CD4-positive, alpha-beta T cell (primary cell): ENCODE measurements at regions not wholly inside any gene's neighbourhood (a gene's known extent, or its start where the extent isn't known, plus 50 kb on each side); places are given as distances from the start of the nearest gene placed in this dataset.

Experiments
- ATAC-seq: fragments of 200-7000 bp; cut with Tn5 transposase; one replicate; pipeline ENCODE4 v1.10.0; 2022; ENCODE audit warnings: mild to moderate bottlenecking; ENCODE audit not compliant: poor library complexity
- CTCF ChIA-PET: fragments of 350-600 bp; sonication (Branson Sonifier 250); formaldehyde crosslinking; loops from one replicate; lab custom pipeline; 2021; ENCODE audit warnings: antibody characterized with exemption, inconsistent platforms; lab: Charles Lee
- POLR2A ChIA-PET: fragments of 350-600 bp; sonication (Branson Sonifier 250); formaldehyde crosslinking; loops from one replicate; lab custom pipeline; 2021; ENCODE audit warnings: antibody characterized with exemption, inconsistent platforms; lab: Charles Lee
- DNase-seq, 14 experiments: peaks; one replicate each; pipeline ENCODE4 v3.0.0-alpha.2; 2013 to 2020; ENCODE audit warnings: mixed read lengths in 2 of 14
- H3K27ac ChIP-seq, 2 donors: one replicate each; pipeline versions ENCODE4 v1.5.1 to v1.7.0; 2013; ENCODE audit warnings: low read length in 2 of 2, low read depth in 1 of 2, mild to moderate bottlenecking in 1 of 2
- H3K27me3 ChIP-seq, 2 experiments: 1 replicate in 1 of 2; 2 replicates in 1 of 2; pipeline versions ENCODE4 v1.6.1 to v1.7.0; 2013; ENCODE audit warnings: low read length in 2 of 2, control low read depth in 1 of 2, mild to moderate bottlenecking in 1 of 2, moderate library complexity in 1 of 2; ENCODE audit not compliant: insufficient read depth in 2 of 2, control insufficient read depth in 1 of 2
- H3K36me3 ChIP-seq: one replicate; pipeline ENCODE4 v1.6.1; 2013; ENCODE audit warnings: low read length, control low read depth; ENCODE audit not compliant: insufficient read depth
- H3K4me1 ChIP-seq: one replicate; pipeline ENCODE4 v1.6.1; 2013; ENCODE audit warnings: low read length, control low read depth; ENCODE audit not compliant: insufficient read depth
- H3K4me3 ChIP-seq: one replicate; pipeline ENCODE4 v1.5.1; 2013; ENCODE audit warnings: mild to moderate bottlenecking, low read length, moderate library complexity
- H3K9me3 ChIP-seq, 2 experiments: 1 replicate in 1 of 2; 2 replicates in 1 of 2; pipeline versions ENCODE4 v1.6.1 to v1.7.0; 2013; ENCODE audit warnings: low read length in 2 of 2, mild to moderate bottlenecking in 2 of 2, control low read depth in 1 of 2, moderate library complexity in 1 of 2; ENCODE audit not compliant: control insufficient read depth in 1 of 2, insufficient read depth in 1 of 2
- H3K27ac Mint-ChIP-seq: one replicate; pipeline ENCODE4 v1.8.0; 2020; ENCODE audit warnings: mixed read lengths
- H3K27me3 Mint-ChIP-seq: one replicate; pipeline ENCODE4 v1.8.0; 2021; ENCODE audit warnings: mixed read lengths
- H3K36me3 Mint-ChIP-seq: one replicate; pipeline ENCODE4 v1.8.0; 2021; ENCODE audit warnings: low read depth, mixed read lengths
- H3K4me1 Mint-ChIP-seq: one replicate; pipeline ENCODE4 v1.8.0; 2021; ENCODE audit warnings: low read depth, mixed read lengths
- H3K4me3 Mint-ChIP-seq: one replicate; pipeline ENCODE4 v1.8.0; 2020; ENCODE audit warnings: mild to moderate bottlenecking, mixed read lengths
- H3K9me3 Mint-ChIP-seq: one replicate; pipeline ENCODE4 v1.8.0; 2020; ENCODE audit warnings: mixed read lengths
- CTCF ChIP-seq: fragments of 200-600 bp; IDR thresholded peaks from one replicate; pipeline ENCODE4 v1.8.0; 2022; ENCODE audit warnings: antibody characterized with exemption, mild to moderate bottlenecking
- intact Hi-C, 2 experiments: fragments of 100-400 bp; cut with DNase I in 1 of 2; cut with micrococcal nuclease in 1 of 2; formaldehyde crosslinking; loops; one replicate each; pipeline versions ENCODE4 v1.15.1 to v1.9.0; 2023 to 2025; cut with DNase I, micrococcal nuclease

- no peak for TF ChIP-seq CTCF
- H3K4me3 Mint-ChIP-seq, result no peak overlapping the region
- H3K27ac Mint-ChIP-seq, result no peak overlapping the region
- peaks cover 6% of the 10 kb centered on the region for H3K27me3 Mint-ChIP-seq
- Histone ChIP-seq H3K36me3 (no peaks in the 10 kb centered on the region), H3K27me3 (peaks cover 0 to 3% of the 10 kb centered on the region in 2 experiments), H3K4me3 (no peak overlapping the region), H3K27ac (no peak overlapping the region), H3K9me3 (peaks cover 0 to 6% of the 10 kb centered on the region in 2 experiments), H3K4me1 (no peaks in the 10 kb centered on the region)
- ChIA-PET CTCF (no interaction called here), POLR2A (no interaction called here)
- H3K4me1 Mint-ChIP-seq, result no peaks in the 10 kb centered on the region
- no peak for ATAC-seq
- no peak for DNase-seq
- H3K9me3 Mint-ChIP-seq, result peaks cover 2% of the 10 kb centered on the region
- no peaks in the 10 kb centered on the region for H3K36me3 Mint-ChIP-seq
- intact Hi-C loops, result no loop called here
Observed at GRCh38 chr3:72036899-72037298, 252.0 kb upstream of the PROK2 start.

- POLR2A ChIA-PET, result no interaction called here
- intact Hi-C loops, result no loop called here
- no peak for TF ChIP-seq CTCF
- peaks cover 0 to 3% of the 10 kb centered on the region in 2 experiments for H3K27me3 ChIP-seq
- Mint-ChIP-seq H3K27ac (no peak overlapping the region), H3K36me3 (no peaks in the 10 kb centered on the region), H3K9me3 (peaks cover 2% of the 10 kb centered on the region), H3K4me1 (no peaks in the 10 kb centered on the region), H3K4me3 (no peak overlapping the region), H3K27me3 (peaks cover 6% of the 10 kb centered on the region)
- H3K9me3 ChIP-seq, result peaks cover 0 to 6% of the 10 kb centered on the region in 2 experiments
- no peak overlapping the region for H3K27ac ChIP-seq
- no peak overlapping the region for H3K4me3 ChIP-seq
- no peaks in the 10 kb centered on the region for H3K4me1 ChIP-seq
- H3K36me3 ChIP-seq, result no peaks in the 10 kb centered on the region
- CTCF ChIA-PET, result no interaction called here
- ATAC-seq, result no peak
- no peak for DNase-seq
Observed at GRCh38 chr3:72035606-72036005, 250.7 kb upstream of the PROK2 start.

GRCh38 chr3:72034986-72035385 lies 250.0 kb upstream of the PROK2 start:
- H3K27ac ChIP-seq, result no peak overlapping the region
- Mint-ChIP-seq H3K9me3 (peaks cover 2% of the 10 kb centered on the region), H3K27me3 (peaks cover 6% of the 10 kb centered on the region), H3K4me3 (no peak overlapping the region), H3K27ac (no peak overlapping the region), H3K36me3 (no peaks in the 10 kb centered on the region), H3K4me1 (no peaks in the 10 kb centered on the region)
- intact Hi-C loops, result no loop called here
- DNase-seq, result no peak
- no peak for TF ChIP-seq CTCF
- H3K9me3 ChIP-seq, result peaks cover 0 to 6% of the 10 kb centered on the region in 2 experiments
- H3K36me3 ChIP-seq, result no peaks in the 10 kb centered on the region
- no peaks in the 10 kb centered on the region for H3K4me1 ChIP-seq
- POLR2A ChIA-PET, result no interaction called here
- peaks cover 0 to 3% of the 10 kb centered on the region in 2 experiments for H3K27me3 ChIP-seq
- CTCF ChIA-PET, result no interaction called here
- no peak for ATAC-seq
- H3K4me3 ChIP-seq, result no peak overlapping the region
